ENCODE measurements at regions not wholly inside any gene's neighbourhood (a gene's known extent, or its start where the extent isn't known, plus 50 kb on each side); places are given as distances from the start of the nearest gene placed in this dataset.

DNA sequence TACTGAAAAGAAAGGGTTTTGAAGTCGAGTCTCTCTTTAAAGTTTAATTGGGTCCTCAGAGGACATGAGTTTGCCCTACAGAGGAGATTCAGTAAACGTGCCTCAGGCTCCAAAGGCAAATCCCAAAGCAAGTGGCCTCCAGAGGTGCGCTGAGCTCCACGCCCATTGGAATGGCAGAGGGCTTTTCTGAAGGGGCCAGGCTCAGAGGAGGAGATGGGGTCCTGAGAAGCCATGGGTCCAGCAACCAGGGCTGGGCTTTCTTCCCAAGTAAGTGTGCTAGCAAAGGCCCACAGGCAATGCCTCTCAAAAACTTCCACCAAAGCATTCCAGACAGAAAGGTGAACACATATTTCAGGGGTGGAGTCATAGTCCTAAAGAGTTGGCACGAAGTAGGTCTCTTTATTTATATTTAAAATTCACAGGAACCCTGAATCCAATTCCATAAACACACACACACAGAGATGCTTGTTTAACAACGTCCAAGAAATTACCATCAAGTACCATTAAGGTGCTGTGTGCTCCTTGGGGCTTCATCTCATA, 93.0 kb upstream of the SH3BP4 start:
- TF ChIP-seq CTCF (IDR thresholded peaks at IDR 0.05) (no peak), POLR2A (IDR thresholded peaks at IDR 0.05) (no peak)
